ENCODE measurements at regions not wholly inside any gene's neighbourhood (a gene's known extent, or its start where the extent isn't known, plus 50 kb on each side); places are given as distances from the start of the nearest gene placed in this dataset.

- TF ChIP-seq CTCF (IDR thresholded peaks at IDR 0.05) (no peak), EP300 (IDR thresholded peaks at IDR 0.05) (no peak), POLR2AphosphoS5 (IDR thresholded peaks at IDR 0.05) (no peak)
These were observed 236.4 kb downstream of the VRK1 start for GRCh38 chr14:97033556-97034081.
